ENCODE measurements at regions not wholly inside any gene's neighbourhood (a gene's known extent, or its start where the extent isn't known, plus 50 kb on each side); places are given as distances from the start of the nearest gene placed in this dataset.

DNA sequence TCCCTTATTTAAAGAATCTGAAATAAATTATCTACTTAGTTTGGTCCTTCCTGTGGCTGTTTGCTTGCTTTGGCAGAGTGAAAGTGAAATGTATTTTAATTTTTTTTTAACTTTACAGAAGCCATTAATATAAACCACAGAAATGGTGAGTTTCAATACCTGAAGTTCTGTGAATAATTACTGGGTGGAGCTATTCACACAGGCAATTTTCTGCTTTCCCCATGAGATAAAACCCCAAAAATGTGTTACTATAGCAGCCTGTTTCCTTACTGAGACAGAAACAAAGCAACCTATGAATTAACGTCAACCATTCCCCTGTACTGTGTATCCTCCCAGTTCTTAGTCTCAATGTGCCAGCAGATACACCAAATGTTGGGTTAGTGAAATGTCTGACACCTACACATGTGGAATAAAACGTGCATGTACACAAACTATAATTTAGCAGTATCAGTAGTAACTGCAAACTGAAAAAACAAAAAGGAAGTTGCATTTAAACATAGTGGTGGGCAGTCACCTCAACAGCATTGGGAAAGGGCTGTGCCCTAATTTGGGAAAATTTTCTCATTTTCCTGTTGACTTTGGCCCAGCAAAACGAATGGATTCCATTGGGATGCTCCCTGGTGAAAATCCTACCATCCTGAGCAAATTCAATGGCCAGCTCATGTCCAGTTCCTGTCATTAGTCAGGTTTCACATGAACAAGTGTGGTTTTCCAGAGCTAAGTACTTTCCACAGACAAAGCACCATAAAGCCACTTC, 73.1 kb upstream of the RMDN2 start:
- TF ChIP-seq POLR2AphosphoS5 (IDR thresholded peaks at IDR 0.05) (no peak), SMC3 (conservative IDR thresholded peaks at IDR 0.05; ENCODE audit: poor library complexity) (no peak), EZH2 (IDR thresholded peaks at IDR 0.05; ENCODE audit: borderline replicate concordance, insufficient read depth, low read length, poor library complexity, severe bottlenecking) (no peak)
- TF ChIP-seq, protein P1, sequence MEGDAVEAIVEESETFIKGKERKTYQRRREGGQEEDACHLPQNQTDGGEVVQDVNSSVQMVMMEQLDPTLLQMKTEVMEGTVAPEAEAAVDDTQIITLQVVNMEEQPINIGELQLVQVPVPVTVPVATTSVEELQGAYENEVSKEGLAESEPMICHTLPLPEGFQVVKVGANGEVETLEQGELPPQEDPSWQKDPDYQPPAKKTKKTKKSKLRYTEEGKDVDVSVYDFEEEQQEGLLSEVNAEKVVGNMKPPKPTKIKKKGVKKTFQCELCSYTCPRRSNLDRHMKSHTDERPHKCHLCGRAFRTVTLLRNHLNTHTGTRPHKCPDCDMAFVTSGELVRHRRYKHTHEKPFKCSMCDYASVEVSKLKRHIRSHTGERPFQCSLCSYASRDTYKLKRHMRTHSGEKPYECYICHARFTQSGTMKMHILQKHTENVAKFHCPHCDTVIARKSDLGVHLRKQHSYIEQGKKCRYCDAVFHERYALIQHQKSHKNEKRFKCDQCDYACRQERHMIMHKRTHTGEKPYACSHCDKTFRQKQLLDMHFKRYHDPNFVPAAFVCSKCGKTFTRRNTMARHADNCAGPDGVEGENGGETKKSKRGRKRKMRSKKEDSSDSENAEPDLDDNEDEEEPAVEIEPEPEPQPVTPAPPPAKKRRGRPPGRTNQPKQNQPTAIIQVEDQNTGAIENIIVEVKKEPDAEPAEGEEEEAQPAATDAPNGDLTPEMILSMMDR (IDR thresholded peaks at IDR 0.05; ENCODE audit: poor library complexity, severe bottlenecking), result no peak

Data from neural cell (in vitro differentiated cells).